PC-9 (cell line): ENCODE measurements at regions not wholly inside any gene's neighbourhood (a gene's known extent, or its start where the extent isn't known, plus 50 kb on each side); places are given as distances from the start of the nearest gene placed in this dataset.
A peak's percentile ranks its signal among the peaks of the same experiment; 100 is the strongest.

Experiments used
- BruUV-seq: library from RNA; stranded (reverse); fragments of 400-500 nt; replicated peaks from 2 replicates; lab custom pipeline; 2021; lab: Mats Ljungman, UMichigan
- CTCF ChIA-PET: fragments of 300-600 bp; sonication (Branson Sonifier 250); formaldehyde crosslinking; loops from one replicate; lab custom pipeline; 2022; ENCODE audit warnings: antibody characterized with exemption; lab: Charles Lee
- POLR2A ChIA-PET: fragments of 300-600 bp; sonication (Branson Sonifier 250); formaldehyde crosslinking; loops from one replicate; lab custom pipeline; 2022; ENCODE audit warnings: antibody characterized with exemption; ENCODE audit not compliant: unreplicated experiment; lab: Charles Lee
- DNase-seq, 2 experiments: peaks; one replicate each; pipeline versions ENCODE4 v3.0.0 to v3.0.0-alpha.2; 2015 to 2022; ENCODE audit warnings: mixed read lengths in 1 of 2
- H2AFZ ChIP-seq: fragments of 200-600 bp; sonication (generic); 2 replicates; pipeline ENCODE4 v1.8.1; 2017; ENCODE audit warnings: antibody characterized with exemption
- H3F3A ChIP-seq: fragments of 200-600 bp; sonication (generic); 2 replicates; pipeline ENCODE4 v1.8.1; 2017; ENCODE audit warnings: antibody characterized with exemption, mild to moderate bottlenecking, low read depth; ENCODE audit not compliant: insufficient read depth
- H3K27ac ChIP-seq: fragments of 200-600 bp; sonication (generic); 2 replicates; pipeline ENCODE4 v1.6.1; 2016; ENCODE audit warnings: mixed run types
- H3K27me3 ChIP-seq: fragments of 200-600 bp; sonication (generic); 2 replicates; pipeline ENCODE4 v1.6.1; 2016; ENCODE audit warnings: low read depth, mixed run types; ENCODE audit not compliant: insufficient read depth
- H3K36me3 ChIP-seq: fragments of 200-600 bp; sonication (generic); 2 replicates; pipeline ENCODE4 v1.6.1; 2016; ENCODE audit warnings: low read depth, mixed run types
- H3K4me1 ChIP-seq: fragments of 200-600 bp; sonication (generic); replicated peaks from 2 replicates; pipeline ENCODE4 v1.6.1; 2016; ENCODE audit warnings: mixed run types; ENCODE audit not compliant: insufficient read depth
- H3K4me2 ChIP-seq: fragments of 200-600 bp; sonication (generic); 2 replicates; pipeline ENCODE4 v1.6.1; 2017; ENCODE audit warnings: mixed run types
- H3K4me3 ChIP-seq: fragments of 200-600 bp; sonication (generic); 2 replicates; pipeline ENCODE4 v1.6.1; 2016; ENCODE audit warnings: mixed run types
- H3K79me2 ChIP-seq: fragments of 200-600 bp; sonication (generic); 2 replicates; pipeline ENCODE4 v1.6.1; 2017; ENCODE audit warnings: low read depth, mixed run types
- H3K9me2 ChIP-seq: fragments of 200-600 bp; sonication (generic); 2 replicates; pipeline ENCODE4 v1.8.1; 2017; ENCODE audit warnings: mild to moderate bottlenecking; ENCODE audit not compliant: insufficient read depth
- H3K9me3 ChIP-seq: fragments of 200-600 bp; sonication (generic); 2 replicates; pipeline ENCODE4 v1.8.1; 2016; ENCODE audit warnings: low read depth; ENCODE audit not compliant: insufficient read depth
- H4K20me1 ChIP-seq: fragments of 200-600 bp; sonication (generic); 2 replicates; pipeline ENCODE4 v1.8.1; 2017; ENCODE audit not compliant: insufficient read depth
- EZH2 ChIP-seq: fragments of 200-600 bp; sonication (generic); IDR thresholded peaks from 2 replicates; pipeline ENCODE4 v1.8.0; 2017; ENCODE audit warnings: antibody characterized with exemption, low read depth
- intact Hi-C: fragments of 100-400 bp; cut with micrococcal nuclease; formaldehyde crosslinking; loops from one replicate; pipeline ENCODE4 v1.10.0; 2022; ENCODE audit not compliant: unreplicated experiment
- TF ChIP-seq, protein P1 (sequence below): fragments of 200-600 bp; sonication (generic); conservative IDR thresholded peaks from 2 replicates; pipeline ENCODE4 v1.6.1; 2017; ENCODE audit warnings: mixed run types, antibody characterized with exemption, mild to moderate bottlenecking, moderate library complexity

DNA sequence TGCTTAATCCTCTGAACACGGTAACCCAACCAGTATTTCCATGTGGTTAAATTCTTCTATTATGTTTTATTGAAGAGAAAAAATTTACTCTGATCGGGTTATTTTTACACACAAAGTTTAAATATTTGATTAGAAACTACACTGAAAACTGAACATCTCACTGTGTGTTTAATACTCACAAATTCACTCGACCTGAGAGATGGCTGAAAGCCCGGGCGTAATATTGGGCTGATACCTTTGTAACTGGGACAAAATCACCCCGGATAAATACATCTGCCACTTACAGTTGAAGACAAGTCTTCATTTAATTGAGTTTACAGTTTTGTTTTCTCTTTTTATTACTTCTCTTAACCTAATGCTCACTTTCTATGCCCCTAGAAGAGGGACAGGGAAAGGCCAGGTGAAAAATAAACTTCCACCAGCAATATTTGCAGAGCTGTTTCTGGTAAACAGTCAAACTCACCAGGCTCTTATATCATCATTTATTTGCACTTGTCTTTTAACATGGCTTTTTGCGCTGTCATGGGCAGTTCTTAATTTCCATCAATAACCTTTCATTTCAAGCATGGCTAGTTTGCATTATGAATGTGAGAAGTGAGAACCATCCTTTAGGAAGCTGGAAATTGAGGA is 145.6 kb upstream of the TMCO5A start:
- Histone ChIP-seq H2AFZ (no peak overlapping the region), H3K9me2 (no peaks in the 10 kb centered on the region), H3F3A (no peaks in the 10 kb centered on the region), H3K27me3 (no peaks in the 10 kb centered on the region), H3K27ac (no peak overlapping the region), H3K9me3 (no peaks in the 10 kb centered on the region), H4K20me1 (no peaks in the 10 kb centered on the region), H3K4me1 (peaks cover 8% of the 10 kb centered on the region; the same call in 1 of the 2 replicates), H3K79me2 (no peaks in the 10 kb centered on the region), H3K36me3 (no peaks in the 10 kb centered on the region), H3K4me2 (no peak overlapping the region), H3K4me3 (no peak overlapping the region)
- TF ChIP-seq, protein P1, sequence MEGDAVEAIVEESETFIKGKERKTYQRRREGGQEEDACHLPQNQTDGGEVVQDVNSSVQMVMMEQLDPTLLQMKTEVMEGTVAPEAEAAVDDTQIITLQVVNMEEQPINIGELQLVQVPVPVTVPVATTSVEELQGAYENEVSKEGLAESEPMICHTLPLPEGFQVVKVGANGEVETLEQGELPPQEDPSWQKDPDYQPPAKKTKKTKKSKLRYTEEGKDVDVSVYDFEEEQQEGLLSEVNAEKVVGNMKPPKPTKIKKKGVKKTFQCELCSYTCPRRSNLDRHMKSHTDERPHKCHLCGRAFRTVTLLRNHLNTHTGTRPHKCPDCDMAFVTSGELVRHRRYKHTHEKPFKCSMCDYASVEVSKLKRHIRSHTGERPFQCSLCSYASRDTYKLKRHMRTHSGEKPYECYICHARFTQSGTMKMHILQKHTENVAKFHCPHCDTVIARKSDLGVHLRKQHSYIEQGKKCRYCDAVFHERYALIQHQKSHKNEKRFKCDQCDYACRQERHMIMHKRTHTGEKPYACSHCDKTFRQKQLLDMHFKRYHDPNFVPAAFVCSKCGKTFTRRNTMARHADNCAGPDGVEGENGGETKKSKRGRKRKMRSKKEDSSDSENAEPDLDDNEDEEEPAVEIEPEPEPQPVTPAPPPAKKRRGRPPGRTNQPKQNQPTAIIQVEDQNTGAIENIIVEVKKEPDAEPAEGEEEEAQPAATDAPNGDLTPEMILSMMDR: no peak
- no peak for TF ChIP-seq EZH2
- CTCF ChIA-PET: interaction anchor here (1.1 kb wide), 1 partner anchor 25 kb away, joined by 4 read pairs; no protein-coding TSS in a partner anchor
- intact Hi-C loops: no loop called here
- DNase-seq: no peak
- POLR2A ChIA-PET: no interaction called here
- BruUV-seq: no TSS peak

DNA sequence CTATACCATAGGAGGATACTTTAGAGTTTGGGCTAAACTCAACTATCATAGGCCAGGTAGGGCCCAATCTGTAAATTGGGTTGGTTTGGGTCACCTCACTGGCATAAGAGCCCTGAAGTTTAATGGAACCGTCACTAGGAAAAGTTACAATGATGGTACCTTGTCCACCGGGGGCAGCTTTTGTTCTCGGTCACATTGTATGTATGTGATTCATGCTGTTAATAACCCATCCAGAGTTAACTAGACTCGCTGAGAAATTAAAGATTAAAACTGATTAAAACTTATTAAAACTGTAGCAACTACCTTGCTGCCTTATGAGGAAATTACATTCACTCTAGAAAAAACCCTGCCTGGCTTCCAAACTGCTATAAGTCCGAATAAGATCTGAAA is 145.0 kb upstream of the TMCO5A start:
- H3K9me2 ChIP-seq: no peaks in the 10 kb centered on the region
- CTCF ChIA-PET: interaction anchor here (1.1 kb wide), 1 partner anchor 25 kb away, joined by 4 read pairs; no protein-coding TSS in a partner anchor
- intact Hi-C loops: no loop called here
- no peaks in the 10 kb centered on the region for H3K36me3 ChIP-seq
- H3K9me3 ChIP-seq: no peaks in the 10 kb centered on the region
- no peak overlapping the region for H3K4me3 ChIP-seq
- no peak for TF ChIP-seq EZH2
- TF ChIP-seq, protein P1: no peak
- no peaks in the 10 kb centered on the region for H4K20me1 ChIP-seq
- no peaks in the 10 kb centered on the region for H3K27me3 ChIP-seq
- no peak overlapping the region for H3K27ac ChIP-seq
- no peak overlapping the region for H3K4me2 ChIP-seq
- no peak overlapping the region for H2AFZ ChIP-seq
- no peaks in the 10 kb centered on the region for H3F3A ChIP-seq
- BruUV-seq: no TSS peak
- no peaks in the 10 kb centered on the region for H3K79me2 ChIP-seq
- no peak for DNase-seq
- H3K4me1 ChIP-seq: peaks cover 8% of the 10 kb centered on the region; the same call in 1 of the 2 replicates
- POLR2A ChIA-PET: no interaction called here

DNA sequence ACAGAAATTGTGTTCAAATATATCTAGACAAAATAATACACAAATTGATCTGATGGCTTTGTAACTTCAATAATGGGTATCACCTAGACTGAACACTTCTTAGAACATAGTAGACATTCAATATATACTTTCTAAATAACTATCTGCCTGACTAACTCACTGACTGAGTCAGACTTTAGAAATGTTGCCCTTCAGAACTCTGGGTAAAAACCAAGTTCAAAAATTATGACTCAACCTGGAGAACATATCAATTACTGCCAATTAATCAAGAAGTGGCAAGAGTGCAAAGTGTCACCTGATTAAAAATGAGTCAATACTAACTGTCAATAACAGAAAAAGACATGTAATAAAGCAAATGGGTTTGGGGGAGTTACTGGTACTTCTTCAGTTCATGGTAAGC is 144.6 kb upstream of the TMCO5A start:
- peak in 1 of 2 experiments; percentile 55 for DNase-seq
- BruUV-seq: no TSS peak
- ChIA-PET POLR2A (no interaction called here), CTCF (interaction anchor here (1.1 kb wide), 1 partner anchor 26 kb away, joined by 4 read pairs; no protein-coding TSS in a partner anchor)
- no peak for TF ChIP-seq EZH2
- TF ChIP-seq, protein P1: no peak
- Histone ChIP-seq H4K20me1 (no peaks in the 10 kb centered on the region), H3F3A (no peaks in the 10 kb centered on the region), H3K27ac (no peak overlapping the region), H2AFZ (no peak overlapping the region), H3K4me2 (no peak overlapping the region), H3K27me3 (no peaks in the 10 kb centered on the region), H3K36me3 (no peaks in the 10 kb centered on the region), H3K4me3 (no peak overlapping the region), H3K9me2 (no peaks in the 10 kb centered on the region), H3K9me3 (no peaks in the 10 kb centered on the region), H3K4me1 (peaks cover 8% of the 10 kb centered on the region; the same call in 1 of the 2 replicates), H3K79me2 (no peaks in the 10 kb centered on the region)
- intact Hi-C loops: no loop called here
